SU-DHL-6 (cell line): ENCODE measurements at regions not wholly inside any gene's neighbourhood (a gene's known extent, or its start where the extent isn't known, plus 50 kb on each side); places are given as distances from the start of the nearest gene placed in this dataset.

Experiments
- H2AFZ ChIP-seq: fragments of 200-600 bp; sonication (generic); 2 replicates; pipeline ENCODE4 v1.6.1; 2014; ENCODE audit warnings: low read depth, mild to moderate bottlenecking, moderate library complexity, mixed read lengths, antibody characterized with exemption, low read length; ENCODE audit not compliant: severe bottlenecking
- H3F3A ChIP-seq: fragments of 200-600 bp; shearing (Covaris generic); 2 replicates; pipeline ENCODE4 v1.6.0; 2016; ENCODE audit warnings: antibody characterized with exemption, mild to moderate bottlenecking; ENCODE audit not compliant: insufficient read depth
- H3K27ac ChIP-seq: fragments of 200-600 bp; sonication (generic); 2 replicates; pipeline ENCODE4 v1.5.1; 2016; ENCODE audit warnings: low read depth, mild to moderate bottlenecking, low read length, moderate library complexity, mixed read lengths
- H3K27me3 ChIP-seq: fragments of 200-600 bp; sonication (generic), shearing (Covaris generic); 2 replicates; pipeline ENCODE4 v1.6.0; 2014; ENCODE audit warnings: mild to moderate bottlenecking, low read length
- H3K36me3 ChIP-seq: fragments of 200-600 bp; sonication (generic); 2 replicates; pipeline ENCODE4 v1.6.1; 2014; ENCODE audit warnings: mild to moderate bottlenecking, low read length, mixed read lengths
- H3K4me2 ChIP-seq: fragments of 300-600, 200-600 bp; shearing (Covaris generic), sonication (generic); 2 replicates; pipeline ENCODE4 v1.6.0; 2014; ENCODE audit warnings: low read length, low read depth, mild to moderate bottlenecking; ENCODE audit not compliant: poor library complexity, severe bottlenecking
- H3K4me3 ChIP-seq: fragments of 200-600 bp; sonication (generic); 2 replicates; pipeline ENCODE4 v1.5.1; 2014; ENCODE audit warnings: antibody characterized with exemption, low read length, mild to moderate bottlenecking, mixed read lengths; ENCODE audit not compliant: insufficient read depth, poor library complexity, severe bottlenecking
- H3K79me2 ChIP-seq: fragments of 200-600 bp; sonication (generic); 2 replicates; pipeline ENCODE4 v1.6.1; 2014; ENCODE audit warnings: mild to moderate bottlenecking, low read length, moderate library complexity; ENCODE audit not compliant: insufficient read depth
- H3K9ac ChIP-seq: fragments of 200-600 bp; sonication (generic); 2 replicates; pipeline ENCODE4 v1.7.0; 2014; ENCODE audit warnings: mild to moderate bottlenecking, low read length
- H3K9me2 ChIP-seq: fragments of 200-600 bp; sonication (generic); replicated peaks from 2 replicates; pipeline ENCODE4 v1.6.1; 2014; ENCODE audit warnings: low read length; ENCODE audit not compliant: insufficient read depth
- H3K9me3 ChIP-seq: fragments of 200-600 bp; sonication (generic); 2 replicates; pipeline ENCODE4 v1.6.1; 2014; ENCODE audit warnings: low read length, mixed read lengths; ENCODE audit not compliant: insufficient read depth
- H4K20me1 ChIP-seq: fragments of 200-600 bp; sonication (generic); 2 replicates; pipeline ENCODE4 v1.6.1; 2014; ENCODE audit warnings: low read depth, mild to moderate bottlenecking, antibody characterized with exemption, low read length, moderate library complexity, mixed read lengths
- CTCF ChIP-seq: fragments of 200-600 bp; sonication (generic); IDR thresholded peaks from one replicate; pipeline ENCODE4 v1.5.1; 2017; ENCODE audit warnings: antibody characterized with exemption, mild to moderate bottlenecking, low read length, moderate library complexity; ENCODE audit not compliant: insufficient read depth, poor library complexity, severe bottlenecking
- EZH2phosphoT487 ChIP-seq: fragments of 200-600 bp; sonication (generic), shearing (Covaris generic); conservative IDR thresholded peaks from 2 replicates; pipeline ENCODE4 v1.6.1; 2018; ENCODE audit warnings: mild to moderate bottlenecking, antibody characterized with exemption, low read length, moderate library complexity, mixed read lengths

DNA sequence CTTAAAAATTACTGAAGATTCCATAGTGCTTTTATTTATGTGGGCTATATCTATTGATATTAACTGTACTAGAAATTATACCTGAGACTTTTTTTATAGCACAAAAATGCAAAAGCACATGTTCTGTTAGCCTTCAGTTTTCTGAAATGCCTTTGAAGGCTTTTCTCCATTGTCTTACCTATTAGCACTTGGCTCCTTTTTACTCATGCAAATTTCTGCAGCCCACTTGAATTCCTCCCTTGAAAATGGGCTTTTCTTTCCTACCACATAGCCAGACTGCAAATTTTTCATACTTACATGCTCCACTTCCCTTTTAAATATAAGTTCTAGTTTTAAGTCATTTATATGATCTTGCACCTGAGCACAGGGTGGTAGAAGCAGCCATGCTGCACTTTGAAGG, 453.0 kb upstream of the TRIB2 start:
- Histone ChIP-seq H3K79me2 (no peaks in the 10 kb centered on the region), H3K4me2 (peak overlapping the region; percentile 45), H3K4me3 (no peak overlapping the region), H3K9ac (no peak overlapping the region), H3K36me3 (no peaks in the 10 kb centered on the region), H3F3A (0 out of 2 replicates have a peak, but pooled peaks cover 7% of the 10 kb centered on the region), H3K27ac (peak overlapping the region; percentile 63), H3K27me3 (no peaks in the 10 kb centered on the region), H2AFZ (no peak overlapping the region), H3K9me3 (no peaks in the 10 kb centered on the region), H3K9me2 (no peaks in the 10 kb centered on the region), H4K20me1 (no peaks in the 10 kb centered on the region)
- TF ChIP-seq CTCF, result no peak
- no peak for TF ChIP-seq EZH2phosphoT487

- Histone ChIP-seq H4K20me1 (no peaks in the 10 kb centered on the region), H3K9ac (no peak overlapping the region), H3K9me2 (no peaks in the 10 kb centered on the region), H3K4me3 (no peak overlapping the region), H3K79me2 (no peaks in the 10 kb centered on the region), H3K4me2 (peak overlapping the region; percentile 45), H3K27me3 (no peaks in the 10 kb centered on the region), H3K9me3 (no peaks in the 10 kb centered on the region), H3K27ac (0 out of 2 replicates have a peak overlapping the region, but pooled peaks have one; percentile 63), H3F3A (0 out of 2 replicates have a peak, but pooled peaks cover 7% of the 10 kb centered on the region), H3K36me3 (no peaks in the 10 kb centered on the region), H2AFZ (no peak overlapping the region)
- TF ChIP-seq EZH2phosphoT487 (no peak), CTCF (no peak)
Observed at GRCh38 chr2:12264146-12264545, 452.6 kb upstream of the TRIB2 start.

- no peak overlapping the region for H3K4me2 ChIP-seq
- no peak overlapping the region for H2AFZ ChIP-seq
- no peak overlapping the region for H3K4me3 ChIP-seq
- H3K27me3 ChIP-seq, result no peaks in the 10 kb centered on the region
- no peaks in the 10 kb centered on the region for H3K9me3 ChIP-seq
- 0 out of 2 replicates have a peak, but pooled peaks cover 7% of the 10 kb centered on the region for H3F3A ChIP-seq
- no peak for TF ChIP-seq EZH2phosphoT487
- TF ChIP-seq CTCF, result no peak
- H3K9ac ChIP-seq, result no peak overlapping the region
- H3K9me2 ChIP-seq, result no peaks in the 10 kb centered on the region
- no peaks in the 10 kb centered on the region for H4K20me1 ChIP-seq
- H3K27ac ChIP-seq, result no peak overlapping the region
- no peaks in the 10 kb centered on the region for H3K79me2 ChIP-seq
- H3K36me3 ChIP-seq, result no peaks in the 10 kb centered on the region
Observed at GRCh38 chr2:12265646-12266045, 451.1 kb upstream of the TRIB2 start.
